HG03108 (cell line): ENCODE measurements at regions not wholly inside any gene's neighbourhood (a gene's known extent, or its start where the extent isn't known, plus 50 kb on each side); places are given as distances from the start of the nearest gene placed in this dataset.
"Not testable (repeated sequence)": the region's sequence is repeated elsewhere in the genome, so short reads cannot be mapped to it uniquely, and the experiment has no call there.

ENCODE experiments used
- ATAC-seq: cut with Tn5 transposase; IDR thresholded peaks from one replicate; pipeline ENCODE4 v1.9.1; 2021; ENCODE audit warnings: moderate library complexity; ENCODE audit not compliant: unreplicated experiment

DNA sequence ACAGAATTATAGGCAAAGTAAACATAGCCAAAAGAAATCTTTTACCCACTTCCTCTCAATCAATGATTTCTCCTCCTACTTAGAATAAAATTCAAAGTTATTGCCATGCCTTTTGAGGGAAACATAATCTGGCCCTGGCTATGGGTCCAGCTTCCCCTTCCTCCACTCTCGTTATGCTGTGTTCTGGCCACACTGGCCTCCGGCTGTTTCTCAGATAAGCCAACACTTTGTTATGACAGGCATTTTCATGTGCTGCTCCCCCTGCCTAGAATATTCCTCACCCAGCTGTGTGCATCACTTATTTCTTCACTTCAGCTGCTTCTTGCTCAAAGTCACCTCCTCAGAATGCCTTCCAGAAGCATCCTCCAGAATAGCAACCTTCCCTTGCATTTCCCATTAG lies 386.6 kb upstream of the AADAT start:
- no peak for ATAC-seq

DNA sequence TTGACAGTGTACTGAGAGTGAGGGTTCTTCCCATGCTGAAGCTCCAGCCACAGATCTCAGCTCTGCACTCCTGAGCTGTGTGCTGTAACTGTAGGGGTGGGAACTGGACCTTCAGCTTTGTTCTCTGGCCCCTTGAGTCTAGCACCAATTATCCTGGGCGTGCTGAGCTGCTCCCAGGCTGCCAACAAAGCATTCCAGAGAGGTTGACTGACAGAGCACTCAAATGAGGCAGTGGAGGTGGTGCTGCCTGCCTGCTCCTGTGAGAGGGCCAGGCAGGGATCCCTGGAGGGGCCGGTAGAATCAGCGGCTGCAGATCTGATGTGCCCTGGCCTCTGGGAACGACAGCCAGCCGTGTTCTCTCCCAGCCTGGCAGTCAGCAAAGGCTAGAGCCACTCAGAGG lies 375.7 kb upstream of the AADAT start:
- ATAC-seq, result no peak

DNA sequence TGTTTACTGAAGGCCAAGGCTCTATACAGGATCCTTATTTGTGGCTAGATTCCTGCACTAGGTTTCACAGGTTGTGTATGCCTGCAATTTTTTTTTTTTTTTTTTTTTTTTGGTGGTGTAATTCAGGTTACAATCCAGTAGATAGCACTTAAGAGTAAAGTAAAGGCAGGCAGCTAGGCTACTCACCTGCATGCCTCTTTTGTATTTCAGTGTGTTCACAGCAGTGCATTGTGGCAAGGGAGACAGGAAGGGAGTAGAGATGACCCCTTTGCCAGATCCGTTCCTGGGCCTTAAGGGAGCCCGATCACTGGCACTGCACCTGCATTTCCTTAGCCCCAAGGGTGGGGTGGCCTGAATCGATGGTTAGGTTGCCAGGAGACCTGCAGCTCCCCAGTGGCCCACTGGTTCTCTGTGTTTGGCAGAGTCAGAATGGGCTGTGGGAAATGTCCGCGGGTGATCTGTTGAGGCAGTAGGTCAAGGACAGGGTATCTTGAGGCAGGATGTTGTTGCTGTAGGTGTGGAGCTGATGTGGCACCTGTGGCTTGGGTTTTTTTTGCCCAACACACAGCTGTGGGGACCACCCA lies 374.9 kb upstream of the AADAT start:
- ATAC-seq, result no peak

DNA sequence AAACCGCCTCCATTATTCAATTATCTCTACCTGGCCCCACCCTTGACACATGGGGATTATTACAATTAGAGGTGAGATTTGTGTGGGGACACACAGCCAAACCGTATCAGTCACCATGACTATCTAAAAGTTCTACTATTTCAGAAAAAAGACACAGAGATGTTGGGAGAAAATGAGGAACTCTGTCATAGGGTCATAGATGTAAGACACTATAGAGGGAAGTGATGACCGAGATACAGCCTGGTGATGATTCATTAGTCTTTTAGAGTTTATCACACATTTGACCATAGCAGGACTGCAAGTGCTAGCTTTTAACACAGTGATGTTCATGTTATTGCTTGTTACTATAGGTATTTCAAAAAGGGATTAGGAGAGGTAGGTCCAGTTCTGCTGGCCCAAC lies 357.0 kb upstream of the AADAT start:
- no peak for ATAC-seq

DNA sequence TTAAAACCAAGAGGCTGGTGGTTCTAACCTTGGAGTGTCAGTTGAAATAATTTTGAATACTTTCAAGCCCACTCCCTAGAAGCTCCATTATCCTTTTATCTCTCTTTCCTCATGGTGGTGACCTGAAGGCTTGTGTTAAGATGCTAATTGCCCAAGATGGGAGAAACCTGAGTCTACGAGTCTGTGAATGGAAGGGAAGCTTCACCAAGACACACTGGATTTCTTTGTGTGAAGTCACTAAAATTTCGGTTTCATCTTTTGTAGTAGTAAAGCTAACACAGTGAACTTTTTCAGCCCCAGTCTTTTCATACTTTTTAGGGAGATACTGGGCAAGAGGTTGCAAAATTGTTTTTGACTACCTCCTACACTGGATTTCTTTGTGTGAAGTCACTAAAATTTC lies 351.4 kb upstream of the AADAT start:
- not testable (repeated sequence) for ATAC-seq

DNA sequence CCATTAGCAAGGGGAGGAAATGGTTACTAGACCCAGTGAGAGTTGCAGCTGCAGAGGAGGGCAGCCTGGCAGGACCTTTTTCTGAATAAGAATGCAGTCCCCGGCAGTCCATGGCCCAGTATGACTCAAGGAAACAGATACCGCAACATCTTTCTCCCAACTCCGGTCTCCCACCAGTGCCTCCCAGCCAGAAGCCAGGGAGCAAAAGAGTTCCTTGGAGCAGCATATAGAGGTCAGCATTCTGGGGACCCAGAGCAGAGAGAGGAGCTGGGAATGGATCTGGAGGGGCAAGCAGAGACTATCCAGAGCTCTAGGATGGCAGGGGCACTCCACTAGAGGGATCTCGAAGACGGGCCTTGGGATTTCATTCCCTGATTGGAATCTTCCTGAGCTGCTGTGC lies 339.2 kb upstream of the AADAT start:
- ATAC-seq, result no peak

DNA sequence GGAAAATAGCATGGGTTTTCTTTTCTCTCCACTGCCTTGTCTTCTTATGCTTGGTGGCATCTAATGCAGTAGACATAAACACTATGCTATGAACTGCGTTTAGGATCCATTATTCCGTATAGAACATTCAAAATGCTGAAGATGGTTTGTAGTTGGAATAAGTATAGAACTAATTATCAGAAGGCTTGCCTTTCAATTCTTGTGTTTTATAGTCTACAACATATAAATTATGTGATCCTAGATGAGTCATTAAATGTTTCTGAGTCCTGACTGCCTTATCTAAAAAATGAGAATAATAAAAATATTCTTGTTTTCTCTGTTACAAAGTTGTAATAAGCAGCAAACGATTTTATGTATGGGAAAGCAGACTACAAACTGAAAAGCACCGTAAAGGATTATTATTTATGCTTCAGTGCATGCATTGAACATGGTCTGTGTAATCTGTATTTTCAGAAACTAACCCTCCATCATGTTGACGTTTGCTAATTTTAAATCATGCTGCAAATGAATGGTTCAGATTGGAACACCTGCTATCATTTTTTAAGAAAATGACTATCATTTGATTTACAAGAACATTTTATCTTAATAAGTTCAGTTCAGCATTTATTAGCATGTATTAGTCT lies 335.9 kb upstream of the AADAT start:
- ATAC-seq, result no peak

DNA sequence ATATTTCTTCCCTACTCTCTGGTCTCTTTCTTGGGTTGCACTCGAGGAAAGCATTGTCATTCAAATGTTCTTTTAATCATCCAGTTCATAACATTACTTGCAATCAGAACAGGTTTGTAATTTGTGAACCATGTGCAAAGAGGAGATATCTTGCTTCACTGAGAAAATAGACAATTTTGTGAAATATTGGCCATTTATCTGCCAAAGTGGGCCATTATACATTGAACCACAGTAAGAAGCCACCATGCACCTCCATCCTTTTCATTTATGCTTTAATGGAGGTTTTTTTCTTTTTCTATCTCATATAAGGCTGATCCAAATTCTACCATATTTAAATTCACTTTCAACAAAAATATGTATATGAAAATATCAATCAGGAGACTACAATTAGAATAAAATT lies 335.3 kb upstream of the AADAT start:
- no peak for ATAC-seq

DNA sequence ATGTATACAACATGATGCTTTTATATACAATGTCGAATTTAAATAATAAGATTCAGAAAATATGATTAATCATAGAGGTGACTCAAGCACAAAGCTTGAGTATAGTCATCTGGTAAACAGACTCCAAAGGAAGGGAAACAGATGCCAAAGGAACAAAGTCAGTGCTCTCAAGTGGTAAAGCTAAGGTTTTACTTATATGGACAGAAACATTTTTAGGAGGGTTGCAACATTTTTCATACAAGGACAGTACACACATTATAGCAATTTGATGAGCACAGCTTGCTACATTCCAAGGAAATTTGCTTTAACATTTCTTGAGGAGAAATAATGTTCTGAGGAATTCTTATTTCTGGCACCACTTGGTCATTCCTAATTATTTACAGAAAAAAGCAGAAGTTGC lies 333.4 kb upstream of the AADAT start:
- no peak for ATAC-seq

DNA sequence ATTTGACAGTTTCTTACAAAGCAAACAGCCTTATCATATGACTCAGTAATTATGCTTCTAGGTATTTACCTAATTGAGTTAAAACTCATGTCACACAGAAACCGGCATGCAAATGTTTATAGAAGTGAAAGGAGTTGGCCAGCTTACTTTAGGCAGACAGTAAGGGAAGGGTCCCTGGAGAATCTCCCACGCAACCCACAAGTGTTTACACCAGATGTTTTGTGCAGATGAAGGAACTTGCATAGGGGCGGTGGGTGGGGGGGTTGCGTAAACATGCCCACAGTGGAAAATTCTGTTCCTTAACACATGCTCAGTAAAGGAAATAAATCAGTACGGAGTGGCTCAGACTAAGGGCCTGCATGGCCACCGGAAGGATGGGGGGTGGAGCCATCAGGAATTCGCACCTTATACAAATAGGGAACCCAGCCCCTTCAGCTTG lies 330.5 kb upstream of the AADAT start:
- peak; percentile 68 for ATAC-seq

DNA sequence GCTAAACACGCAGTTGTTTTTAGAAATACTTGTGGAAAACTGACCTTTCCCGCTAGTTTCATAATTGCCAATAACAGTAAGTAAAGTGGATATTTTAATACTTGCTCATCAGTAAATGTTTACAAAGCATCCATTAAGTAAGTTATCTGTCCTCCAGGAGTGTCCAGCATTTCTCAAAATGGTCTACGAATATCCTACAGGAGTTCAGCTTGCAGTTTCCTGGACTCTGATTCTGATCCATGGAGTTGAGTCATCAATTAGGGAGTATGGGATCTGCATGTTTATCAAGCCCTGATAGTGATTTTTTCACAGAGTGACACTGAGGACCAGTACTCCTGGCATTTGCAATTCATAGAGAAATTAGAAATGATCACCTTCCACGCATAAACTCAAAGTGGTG lies 325.2 kb upstream of the AADAT start:
- ATAC-seq, result no peak

DNA sequence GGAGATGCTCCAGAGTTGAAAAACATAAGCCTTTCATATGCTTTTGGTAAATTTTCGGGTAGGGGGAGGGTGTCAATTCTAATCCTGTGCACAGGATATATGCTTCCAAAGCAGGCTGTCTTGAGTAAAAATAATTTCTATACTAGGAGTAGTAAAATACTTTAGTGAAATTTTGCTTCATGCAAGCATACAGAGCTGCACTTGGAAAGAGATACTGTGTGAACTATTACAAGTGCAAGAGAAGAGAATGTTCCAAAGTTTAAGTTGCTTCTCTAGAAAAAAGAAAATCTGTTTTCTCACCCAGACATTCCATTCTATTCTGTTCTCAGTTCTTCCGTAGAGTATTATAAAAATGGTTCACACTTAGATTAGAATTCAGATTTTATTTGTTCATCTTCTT lies 324.6 kb upstream of the AADAT start:
- ATAC-seq, result no peak

DNA sequence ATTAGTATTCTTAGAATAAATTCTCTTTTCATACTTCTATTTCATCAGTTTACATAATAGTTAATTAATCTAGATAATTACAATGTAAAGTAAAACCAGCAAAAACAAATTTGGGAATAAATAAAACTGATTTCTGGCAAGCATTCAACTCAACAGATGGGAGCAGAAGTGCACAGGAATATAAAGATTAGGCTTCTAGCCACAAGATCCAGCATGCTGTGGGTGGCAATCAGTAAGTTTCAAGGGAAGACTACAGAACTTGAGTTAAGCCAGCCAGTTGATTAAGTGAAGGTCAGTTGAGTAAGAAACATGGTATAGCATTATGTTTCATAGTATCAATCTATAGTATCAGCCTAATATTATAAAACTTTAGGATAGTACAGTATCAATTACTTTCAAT lies 324.2 kb upstream of the AADAT start:
- ATAC-seq, result no peak

DNA sequence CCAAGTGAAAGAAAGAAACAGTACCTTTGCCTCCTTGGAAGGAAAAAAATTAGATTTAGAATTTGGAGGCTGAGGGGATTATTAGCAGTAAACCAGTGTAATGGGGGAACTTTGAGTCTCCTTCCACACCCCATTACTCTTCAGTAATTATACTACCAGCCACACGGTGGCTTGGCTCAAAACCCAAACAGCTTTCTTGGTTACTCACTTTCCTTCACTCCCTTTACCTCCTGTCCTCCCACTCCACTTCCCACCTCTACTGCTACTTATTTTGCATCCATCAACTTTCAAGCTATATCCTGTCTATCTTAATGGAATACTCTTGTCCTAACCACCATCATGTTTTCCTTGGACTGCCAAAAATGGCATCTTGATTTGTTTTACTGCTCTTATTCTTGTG lies 310.6 kb upstream of the AADAT start:
- no peak for ATAC-seq

DNA sequence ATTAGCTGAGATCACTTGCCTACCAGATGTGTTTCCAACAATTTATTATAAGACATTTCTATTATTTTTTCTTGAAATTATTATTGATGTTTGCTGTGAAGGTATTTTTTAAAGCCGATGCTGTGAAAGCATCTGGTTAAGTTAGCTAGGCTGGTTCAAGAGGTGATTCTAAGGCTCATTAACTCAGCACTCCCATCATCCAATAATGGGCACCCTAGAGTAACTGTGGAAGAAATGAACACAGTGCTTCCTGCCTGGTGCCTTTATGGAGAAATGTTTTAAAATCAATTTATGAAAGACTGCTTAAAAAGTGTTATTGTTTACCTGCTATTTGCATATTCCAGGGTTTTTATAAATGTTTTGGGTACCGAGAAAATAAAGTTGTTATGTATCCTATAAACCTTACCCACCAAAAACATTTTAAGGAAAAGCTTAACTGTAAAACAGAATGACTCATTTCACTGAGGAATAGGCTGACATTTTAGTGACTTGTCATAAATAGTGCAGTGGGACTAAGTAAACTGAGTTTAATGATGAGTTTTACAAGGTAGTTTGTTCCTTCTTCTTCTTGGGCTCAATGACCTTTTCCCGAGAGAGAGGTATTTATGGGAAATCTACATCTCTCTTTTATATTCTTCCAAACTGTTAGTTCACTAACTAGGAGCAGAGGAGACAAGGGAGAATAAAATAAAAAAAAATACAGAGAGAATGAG lies 310.0 kb upstream of the AADAT start:
- no peak for ATAC-seq

DNA sequence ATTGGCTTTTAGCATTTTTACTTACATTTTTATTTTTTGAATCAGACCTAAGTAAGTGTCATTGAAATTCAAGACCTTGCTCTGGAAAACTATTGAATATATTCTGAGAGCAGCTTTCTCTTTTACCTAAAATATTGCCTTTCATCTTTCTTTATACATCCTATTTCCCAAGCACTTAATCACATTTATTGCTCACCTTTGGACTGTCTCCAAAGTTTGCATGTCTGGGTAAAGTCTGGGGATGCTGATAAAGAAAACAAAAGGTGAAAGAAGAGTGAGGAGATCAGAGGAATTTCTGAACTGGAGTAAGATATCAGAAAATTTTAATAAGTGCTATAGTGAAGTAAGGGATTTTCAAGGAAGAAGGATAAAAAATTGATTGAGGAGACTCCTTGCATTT lies 308.5 kb upstream of the AADAT start:
- ATAC-seq, result no peak

DNA sequence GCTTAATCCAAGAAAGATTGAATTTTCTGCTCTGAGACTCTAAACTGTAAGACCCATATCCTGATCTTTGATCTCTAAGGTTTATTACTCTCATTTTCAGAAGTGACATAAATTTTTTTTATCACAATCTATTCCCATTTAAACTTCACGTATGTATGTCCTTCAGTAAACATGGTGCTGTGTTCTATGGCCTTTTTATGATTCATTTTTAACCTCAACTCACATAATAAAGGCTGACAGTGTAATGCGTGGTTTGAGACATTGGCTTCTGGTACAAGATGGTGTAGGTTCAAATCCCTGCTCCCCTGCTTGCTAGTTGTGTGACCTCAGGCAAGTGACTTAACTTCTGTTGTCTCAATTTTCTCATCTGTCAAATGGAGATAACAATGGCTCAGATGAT lies 306.0 kb upstream of the AADAT start:
- no peak for ATAC-seq

DNA sequence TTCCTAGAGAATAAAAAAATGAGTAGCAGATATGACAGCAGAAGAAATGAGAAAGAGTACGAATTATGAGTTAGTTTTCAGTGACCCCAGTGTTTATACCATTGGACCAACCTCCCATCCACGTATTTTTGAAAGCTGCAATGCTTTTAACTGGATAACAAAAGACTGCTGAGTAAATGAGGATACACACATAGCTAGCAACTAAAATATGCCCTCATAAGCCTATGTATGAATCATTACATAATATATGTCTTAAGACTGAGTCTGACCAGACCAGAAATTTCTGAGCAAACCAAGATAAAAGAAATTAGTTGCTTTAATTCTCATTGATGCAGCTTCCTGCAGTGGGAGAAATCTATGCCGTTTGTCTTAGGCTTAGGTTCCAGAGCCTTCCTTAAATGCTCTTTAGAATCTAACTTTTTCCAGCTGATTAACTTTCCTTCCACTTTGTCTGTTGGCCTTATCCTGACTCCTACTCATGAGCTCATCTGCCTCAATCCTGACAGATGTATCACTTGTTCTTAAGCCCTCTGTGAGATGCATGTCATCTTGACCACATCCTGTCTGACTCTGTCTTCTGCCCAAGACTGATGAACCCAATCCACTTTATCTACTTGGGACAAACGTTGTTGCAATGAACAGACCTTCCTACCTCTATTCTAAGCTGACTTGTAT lies 301.4 kb upstream of the AADAT start:
- ATAC-seq, result no peak

DNA sequence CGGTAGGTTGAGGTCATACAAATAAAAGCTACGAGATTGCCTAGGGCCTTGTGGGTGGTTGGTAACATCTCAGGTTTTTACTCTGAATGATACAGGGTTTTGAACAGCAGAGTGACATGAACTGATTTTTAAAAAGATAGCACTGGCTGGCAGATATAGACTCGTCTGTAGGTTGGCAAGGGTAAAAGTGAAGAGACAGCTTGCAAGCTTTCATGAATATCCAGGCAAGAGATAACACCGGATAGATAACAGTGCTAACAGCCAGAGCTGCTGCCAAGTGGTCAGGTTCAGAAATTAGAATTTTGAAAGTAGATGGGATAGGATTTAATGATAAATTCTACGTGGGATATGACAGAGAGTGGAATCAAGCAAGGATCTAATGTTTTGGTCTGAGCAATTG lies 299.7 kb upstream of the AADAT start:
- no peak for ATAC-seq

DNA sequence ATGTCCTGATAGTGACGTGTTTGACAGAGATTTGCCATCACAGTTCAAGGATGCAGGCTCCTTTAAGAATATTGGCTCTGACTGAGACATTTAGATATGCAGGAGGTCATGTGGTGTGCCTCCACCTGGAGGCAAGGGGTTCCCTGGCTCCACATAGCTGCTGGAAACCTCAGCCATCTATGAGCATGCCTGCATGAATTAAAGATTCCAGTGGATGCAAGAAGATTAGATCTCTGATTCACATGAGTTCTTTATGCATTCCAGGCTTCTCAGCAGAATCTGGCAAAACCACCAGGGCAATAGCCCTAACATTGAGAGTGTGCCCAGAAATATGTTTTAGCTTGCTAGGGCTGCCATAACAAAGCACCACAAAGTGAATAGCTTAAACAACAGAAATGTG lies 298.5 kb upstream of the AADAT start:
- no peak for ATAC-seq

DNA sequence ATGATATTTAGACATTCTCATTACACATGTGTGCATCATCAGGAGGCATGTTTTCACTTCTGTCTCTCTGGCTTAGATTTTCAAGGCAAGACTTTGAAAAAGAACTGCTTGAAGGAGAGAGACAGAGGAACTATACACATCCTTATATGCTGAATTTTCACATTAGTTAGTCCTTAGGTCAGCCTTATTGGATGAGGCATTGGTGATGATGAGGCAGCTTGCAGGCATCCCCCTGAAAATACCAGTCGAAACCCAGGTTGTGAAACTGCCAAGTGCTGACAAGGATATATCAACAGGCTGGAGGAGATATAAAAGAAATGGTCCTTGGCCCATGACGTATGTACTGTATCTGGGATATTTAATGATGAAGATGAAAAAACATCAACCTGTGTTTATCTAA lies 297.2 kb upstream of the AADAT start:
- no peak for ATAC-seq

DNA sequence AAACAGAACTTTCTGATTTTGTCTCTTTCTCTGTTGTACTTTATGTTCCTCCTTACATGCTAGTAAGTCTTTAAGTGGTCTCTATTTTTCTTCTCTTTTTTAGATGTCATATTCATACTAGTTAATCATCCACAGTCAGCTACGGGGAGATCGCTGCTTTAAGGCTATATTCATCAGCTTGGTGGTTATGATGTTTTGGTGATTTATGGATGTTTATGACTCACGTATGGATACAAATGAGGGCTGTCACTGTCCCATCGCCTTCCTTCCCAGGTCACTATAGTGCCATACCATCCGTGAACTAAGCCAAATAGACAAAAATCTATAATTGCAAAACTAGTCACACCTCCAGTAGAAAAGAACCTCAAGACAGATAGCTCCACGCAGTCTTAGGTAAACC lies 296.8 kb upstream of the AADAT start:
- ATAC-seq, result no peak
